HG02759 (cell line): ENCODE measurements at regions not wholly inside any gene's neighbourhood (a gene's known extent, or its start where the extent isn't known, plus 50 kb on each side); places are given as distances from the start of the nearest gene placed in this dataset.

Experiments
- ATAC-seq: cut with Tn5 transposase; IDR thresholded peaks from one replicate; pipeline ENCODE4 v1.9.1; 2021; ENCODE audit warnings: mild to moderate bottlenecking, moderate library complexity; ENCODE audit not compliant: unreplicated experiment

DNA sequence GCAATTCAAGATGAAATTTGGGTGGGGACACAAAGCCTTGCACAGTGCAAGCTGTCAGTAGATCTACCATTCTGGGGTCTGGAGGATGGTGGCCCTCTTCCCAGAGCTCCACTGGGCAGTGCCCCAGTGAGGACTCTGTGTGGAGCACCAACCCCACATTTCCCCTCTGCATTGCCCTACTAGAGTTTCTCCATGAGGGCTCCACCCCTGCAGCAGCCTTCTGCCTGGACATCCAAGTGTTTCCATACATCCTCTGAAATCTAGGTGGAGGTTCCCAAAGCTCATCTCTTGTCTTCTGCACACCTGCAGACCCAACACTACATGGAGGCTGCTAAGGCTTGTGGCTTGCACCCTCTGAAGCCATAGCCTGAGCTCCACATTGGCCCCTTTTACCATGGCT, 402.3 kb downstream of the RAB28 start:
- no peak for ATAC-seq

DNA sequence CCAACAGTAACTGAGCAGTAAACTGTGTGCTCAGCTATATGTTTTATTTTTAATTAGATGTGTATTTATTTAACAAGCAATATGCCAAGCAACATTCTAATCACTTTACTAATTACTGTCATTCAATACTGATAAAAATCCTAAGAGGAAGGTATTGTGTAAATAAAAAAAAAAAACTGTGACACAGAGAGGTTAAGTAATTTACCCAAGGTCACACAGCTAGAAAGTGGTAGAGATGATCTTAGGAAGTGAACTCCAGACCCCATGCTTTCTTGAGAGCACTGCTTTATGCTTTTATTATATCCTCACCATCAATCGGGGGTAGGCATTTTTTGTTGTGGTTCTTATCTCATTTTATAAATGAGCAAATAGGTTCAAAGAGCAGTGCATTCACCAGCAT, 417.1 kb downstream of the RAB28 start:
- no peak for ATAC-seq

DNA sequence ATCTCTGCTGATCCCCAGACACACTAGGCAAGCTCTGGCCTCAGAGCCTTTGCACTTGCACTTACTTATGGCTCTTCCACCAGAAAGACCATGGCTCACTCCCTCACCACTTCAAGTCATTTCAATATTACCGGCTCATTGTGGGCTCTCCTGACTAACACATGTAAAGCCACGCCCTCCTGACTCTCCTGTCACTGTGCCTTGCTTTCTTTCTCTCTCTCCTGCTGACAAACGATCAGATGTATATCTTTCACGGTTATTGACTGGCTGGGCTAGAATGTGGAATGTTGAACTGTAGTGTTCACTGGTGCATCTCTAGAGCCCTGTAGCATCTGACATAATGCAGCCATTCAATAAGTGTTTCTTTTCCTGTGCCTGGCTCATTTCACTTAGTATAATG, 425.1 kb downstream of the RAB28 start:
- ATAC-seq = no peak

DNA sequence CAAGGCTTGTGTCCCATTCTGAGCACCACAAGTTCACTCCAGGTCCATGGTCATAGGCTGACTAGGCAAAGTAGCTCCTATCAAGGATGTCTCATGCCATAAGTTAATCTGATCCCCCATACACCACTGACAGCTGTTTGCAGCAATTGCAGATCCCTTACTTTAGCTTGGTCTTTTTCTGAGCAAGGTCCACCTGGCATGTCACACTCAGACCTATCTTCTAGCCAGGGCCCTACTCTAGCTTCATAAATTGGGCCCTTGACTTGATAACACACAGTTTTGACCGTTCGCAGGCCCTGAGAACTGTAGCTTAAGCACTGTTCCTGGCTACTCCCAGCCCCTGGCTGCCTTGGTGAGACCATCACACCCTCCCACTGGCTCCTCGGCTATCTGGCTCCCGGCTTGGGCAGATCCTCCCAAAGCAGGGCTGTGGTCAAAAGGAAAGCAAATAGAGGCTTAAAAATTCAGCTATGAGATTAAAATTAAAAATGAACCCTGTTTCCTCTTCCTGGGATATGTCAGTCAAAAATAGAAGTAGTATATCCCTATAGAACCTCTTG, 427.4 kb downstream of the RAB28 start:
- ATAC-seq = no peak

DNA sequence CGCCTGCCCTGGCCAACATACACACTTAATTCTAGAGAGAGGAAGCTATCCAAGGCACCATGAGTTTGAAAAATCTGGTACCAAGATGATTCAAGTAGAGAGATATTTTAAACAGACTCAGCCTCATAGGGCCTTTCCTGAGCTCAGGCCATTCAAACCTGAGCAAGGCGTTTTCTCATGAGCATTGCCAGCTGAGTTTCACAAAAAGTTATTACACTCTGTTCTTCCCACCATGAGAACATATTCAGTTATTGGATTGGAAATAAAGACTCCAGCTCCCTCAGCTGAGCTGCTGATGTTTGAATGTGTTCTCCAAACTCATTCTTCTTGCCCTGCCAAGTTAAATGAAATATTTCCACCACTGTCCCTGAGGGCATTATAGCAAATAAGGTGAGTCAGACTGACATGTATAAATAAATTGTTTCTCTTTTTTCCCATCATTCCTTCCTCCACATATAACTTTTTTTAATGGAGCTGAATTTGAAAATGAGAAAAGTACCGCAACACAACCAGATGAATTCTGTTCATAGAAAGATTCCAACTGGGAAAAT, 429.6 kb downstream of the RAB28 start:
- no peak for ATAC-seq

DNA sequence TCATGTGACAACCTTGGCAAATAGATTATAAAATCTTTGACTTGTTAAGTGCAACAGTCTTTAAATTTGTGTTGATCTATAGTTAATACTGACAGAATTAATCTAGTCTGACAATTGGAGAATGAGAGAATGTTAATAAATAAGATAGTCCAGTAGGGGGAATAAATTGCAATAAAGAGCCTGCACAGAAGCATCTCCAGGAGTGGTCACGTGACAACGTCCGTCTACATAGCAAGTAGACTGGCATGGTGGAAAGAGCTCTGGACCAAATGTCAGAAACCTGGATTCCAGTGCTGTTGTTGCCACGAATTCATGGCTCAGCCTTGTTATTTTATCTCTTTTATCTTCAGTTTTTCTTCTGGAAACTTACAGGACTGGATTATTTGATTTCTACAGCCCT, 436.5 kb downstream of the RAB28 start:
- no peak for ATAC-seq

DNA sequence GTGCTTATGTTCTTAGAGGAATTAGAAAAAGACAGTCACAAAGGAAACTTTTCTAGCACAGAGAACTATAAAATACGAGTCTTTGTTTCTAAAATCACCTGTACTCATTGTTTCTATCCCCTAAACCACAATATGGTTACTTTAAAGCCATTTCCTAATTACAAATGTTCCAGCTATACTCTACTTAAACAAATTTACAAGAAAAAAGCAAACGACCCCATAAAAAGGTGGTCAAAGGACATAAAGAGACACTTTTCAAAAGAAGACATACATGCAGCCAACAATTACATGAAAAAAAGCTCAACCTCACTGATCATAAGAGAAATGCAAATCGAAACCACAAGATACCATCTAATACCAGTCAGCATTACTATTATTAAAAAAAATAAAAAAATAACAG, 447.3 kb downstream of the RAB28 start:
- ATAC-seq = no peak

DNA sequence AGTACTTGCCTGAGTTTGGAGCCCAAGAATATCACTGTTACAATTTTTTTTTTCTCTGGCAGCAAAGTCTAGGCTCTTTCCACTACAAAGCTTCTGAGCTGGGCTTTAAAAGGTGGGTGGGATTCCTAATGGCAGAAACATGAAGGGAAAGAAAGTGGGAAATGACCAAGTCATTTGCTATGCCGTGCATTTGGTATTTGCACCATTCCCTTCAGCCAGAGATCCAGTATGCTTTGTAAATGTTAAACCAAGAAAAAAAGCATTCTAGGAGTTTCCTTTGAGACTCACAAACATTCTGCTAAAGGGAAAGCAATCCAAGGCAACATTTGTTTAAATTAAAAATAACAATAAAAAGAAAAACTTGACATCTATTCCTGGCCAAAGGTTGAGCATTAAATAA, 451.2 kb downstream of the RAB28 start:
- ATAC-seq = no peak

DNA sequence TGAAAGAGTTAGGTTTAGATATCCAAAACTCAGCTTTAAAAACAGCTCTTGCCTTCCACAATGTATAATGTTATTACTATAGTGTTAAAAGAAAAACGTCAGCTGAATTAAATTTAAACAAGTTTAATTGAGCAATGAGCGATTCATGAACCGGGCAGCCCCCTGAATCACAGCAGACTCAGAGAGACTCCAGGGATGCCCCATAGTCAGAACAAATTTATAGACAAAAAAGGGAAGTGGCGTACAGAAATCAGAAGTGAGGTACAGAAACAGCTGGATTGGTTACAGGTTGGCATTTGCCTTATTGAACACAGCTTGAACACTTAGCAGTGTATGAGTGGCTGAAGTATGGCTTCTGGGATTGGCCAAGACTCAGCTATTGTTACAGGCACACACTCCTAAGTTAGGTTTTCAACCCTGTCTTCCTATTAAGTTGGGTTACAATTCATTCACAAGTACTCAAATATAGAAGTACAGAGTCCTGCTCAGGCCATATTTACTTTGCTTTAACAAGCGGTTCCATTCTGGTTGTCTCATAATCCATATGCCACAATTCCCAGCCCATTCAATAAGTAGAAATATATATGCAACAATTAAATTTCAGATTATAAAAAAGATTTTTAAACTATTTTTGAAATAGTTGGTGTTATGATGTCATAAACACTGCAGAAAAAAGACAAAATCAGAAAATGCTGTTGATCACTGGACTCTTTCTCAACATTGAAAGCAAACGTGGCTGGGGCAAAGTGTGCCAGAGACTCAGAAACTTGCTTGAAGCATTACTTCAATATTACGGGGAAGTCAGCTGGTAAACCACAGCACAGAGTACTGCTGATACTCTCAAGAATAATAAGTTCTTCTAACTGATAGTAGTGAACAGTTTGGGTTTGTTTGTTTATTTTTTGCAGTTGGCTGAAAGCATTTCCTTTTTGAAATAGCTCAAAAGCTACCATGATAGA, 459.7 kb downstream of the RAB28 start:
- ATAC-seq = no peak

DNA sequence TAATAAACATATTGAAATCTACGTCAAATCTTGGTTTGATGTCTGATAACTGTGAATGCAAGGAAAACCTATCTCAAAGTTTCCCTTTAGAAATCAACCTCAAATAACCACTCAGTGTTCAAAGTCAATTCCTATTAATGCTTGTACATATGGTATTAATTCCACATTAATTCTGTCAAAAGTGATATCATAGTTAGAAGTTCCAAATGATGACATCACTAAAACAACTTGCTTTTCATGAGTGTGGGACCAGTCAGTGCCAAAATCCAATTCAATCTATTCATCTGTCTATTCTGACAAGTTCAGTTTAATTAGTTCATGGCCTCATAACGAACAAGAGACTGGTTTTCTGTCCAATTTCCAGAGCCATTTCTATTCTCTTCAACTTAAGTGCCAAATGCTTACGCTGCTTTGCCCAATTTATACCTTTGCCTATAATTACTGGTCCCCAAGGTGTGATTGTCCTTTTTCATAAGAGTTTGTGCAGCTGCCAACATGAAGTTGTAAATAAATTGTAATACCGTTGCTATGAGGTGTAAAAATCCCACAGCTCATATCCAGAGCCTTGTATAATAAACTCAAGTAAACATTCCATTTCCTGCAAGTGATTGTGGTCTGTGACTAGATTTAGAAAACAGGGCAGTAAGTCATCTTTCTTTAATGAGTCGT, 476.2 kb downstream of the RAB28 start:
- ATAC-seq = no peak

DNA sequence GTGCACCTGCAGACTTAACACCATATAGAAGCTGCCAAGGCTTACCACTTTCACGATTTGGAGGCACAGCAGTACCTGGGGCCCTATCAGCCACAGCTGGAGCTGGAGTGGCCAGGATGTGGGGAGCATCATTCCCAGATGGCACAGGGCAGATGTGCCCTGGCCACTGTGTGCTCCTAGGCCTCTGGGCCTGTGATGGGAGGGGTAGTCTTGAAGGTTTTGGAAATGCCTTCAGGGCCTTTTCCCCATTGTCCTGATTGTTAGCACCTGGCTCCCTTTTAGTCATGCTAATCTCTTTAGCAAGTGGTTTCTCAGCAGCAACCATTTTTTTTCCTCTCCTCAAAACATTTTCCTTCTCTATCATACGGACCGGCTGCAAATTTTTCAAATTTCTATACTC, 490.2 kb downstream of the RAB28 start:
- no peak for ATAC-seq

DNA sequence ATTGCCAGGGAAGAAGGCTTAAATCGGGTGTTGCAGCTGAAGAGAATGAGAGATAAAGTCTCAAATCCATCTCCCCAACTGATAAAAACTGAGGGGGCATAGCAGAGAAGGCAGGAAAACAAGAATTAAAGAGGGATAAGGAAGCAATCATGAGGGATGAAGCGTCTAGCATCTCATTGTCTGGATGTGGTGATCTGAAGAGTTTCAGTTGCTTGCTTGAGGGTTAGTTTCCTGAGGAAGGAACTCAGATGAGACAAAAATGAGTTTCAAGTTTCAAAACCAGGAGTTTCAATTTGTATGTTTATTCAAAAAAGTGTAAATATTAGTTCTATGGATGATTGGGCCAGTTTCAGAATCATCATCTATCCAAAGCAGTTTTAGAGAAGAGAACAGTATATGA, 496.9 kb downstream of the RAB28 start:
- no peak for ATAC-seq

DNA sequence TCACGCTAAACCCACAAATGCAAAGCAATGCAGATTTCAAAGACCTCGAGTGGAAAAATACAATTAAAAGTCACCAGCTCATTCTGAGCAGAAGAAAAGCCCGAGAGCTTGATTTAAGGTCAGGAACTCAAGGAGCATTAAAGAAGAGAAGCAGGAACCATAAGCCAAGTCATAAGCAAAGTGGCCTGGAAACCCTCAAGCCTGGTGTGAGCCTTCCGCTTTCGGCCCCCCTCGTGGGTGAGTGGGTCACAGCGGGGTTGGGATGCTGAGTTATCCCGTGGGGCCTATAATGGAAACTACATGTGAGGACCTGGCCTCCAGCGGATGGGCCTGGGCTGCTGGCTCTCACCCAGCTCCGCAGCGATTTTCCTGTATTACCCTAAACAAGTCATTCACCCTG, 504.3 kb downstream of the RAB28 start:
- ATAC-seq = no peak

DNA sequence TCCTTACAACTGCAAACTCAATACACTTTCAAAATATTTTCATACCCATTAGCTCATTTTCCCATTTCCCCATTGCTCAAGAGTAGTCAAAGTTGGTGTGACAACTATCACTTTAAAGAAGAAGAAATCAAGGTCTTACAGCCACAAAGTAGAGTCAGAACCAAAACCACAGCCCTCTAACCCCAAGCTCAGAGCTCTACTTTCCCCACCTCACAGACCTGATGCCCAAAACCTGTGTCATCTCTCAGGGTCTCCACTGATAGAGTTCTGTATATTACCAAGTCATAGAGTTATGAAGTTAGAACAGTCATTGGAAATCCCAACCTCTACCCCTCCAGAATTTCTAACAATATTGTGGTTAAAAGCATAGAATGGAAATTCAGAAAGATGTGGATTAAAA, 505.8 kb downstream of the RAB28 start:
- ATAC-seq = no peak

DNA sequence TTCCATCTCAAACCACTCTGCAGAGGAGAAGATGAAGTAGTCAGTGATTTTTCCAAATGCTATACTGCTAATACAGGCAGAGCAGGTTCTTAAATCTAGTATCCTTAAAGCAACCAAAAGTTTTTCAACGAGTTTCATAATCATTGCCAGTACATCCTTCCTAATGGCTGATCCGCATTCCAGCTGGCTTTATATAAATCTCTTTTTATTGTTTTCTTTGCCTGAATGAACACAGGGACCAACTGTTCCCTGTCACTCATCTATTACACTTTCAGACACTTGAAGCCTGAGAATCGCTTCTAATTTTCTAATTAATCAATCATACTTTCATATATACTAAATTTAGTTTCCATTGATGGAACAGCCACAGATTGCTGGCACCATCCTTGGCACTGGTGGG, 508.6 kb downstream of the RAB28 start:
- ATAC-seq = no peak

DNA sequence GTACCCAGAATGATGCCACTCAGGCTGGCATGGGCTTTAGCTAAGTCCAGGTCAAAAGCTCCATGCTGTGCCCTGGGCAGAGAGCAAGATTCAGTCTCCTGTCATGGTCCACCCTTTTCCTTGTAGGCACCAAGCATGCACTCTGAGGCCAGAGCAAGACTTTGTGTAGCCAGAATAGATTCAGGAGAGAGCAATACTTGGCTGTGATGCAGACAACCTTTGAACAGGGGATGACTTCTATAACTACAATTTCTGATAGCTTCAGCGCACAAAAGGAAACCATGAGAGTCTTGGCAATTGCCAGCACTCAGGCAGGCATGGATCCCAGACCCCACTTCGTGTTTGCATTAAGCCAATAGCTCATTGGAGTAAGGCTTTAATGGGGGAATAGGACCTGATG, 510.6 kb downstream of the RAB28 start:
- ATAC-seq = no peak

DNA sequence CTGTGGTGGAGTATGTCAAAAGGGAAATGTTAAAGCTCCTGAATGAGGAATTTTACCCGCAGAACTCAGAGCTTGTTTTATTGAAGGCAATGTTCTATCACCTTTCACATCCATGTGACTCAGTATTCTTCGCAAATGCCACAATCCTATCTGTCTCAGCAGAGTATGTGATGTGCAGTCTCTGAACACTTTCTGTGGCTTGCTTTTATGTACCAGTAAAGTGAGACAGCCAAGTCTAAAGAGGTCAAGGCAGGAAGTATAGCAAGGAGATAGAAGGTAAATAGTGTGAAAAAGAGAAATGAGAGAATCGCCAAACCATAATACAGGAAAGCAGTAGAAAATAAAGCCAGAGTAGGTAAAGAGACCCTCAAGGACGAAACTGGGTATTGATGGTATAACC, 515.8 kb downstream of the RAB28 start:
- no peak for ATAC-seq

DNA sequence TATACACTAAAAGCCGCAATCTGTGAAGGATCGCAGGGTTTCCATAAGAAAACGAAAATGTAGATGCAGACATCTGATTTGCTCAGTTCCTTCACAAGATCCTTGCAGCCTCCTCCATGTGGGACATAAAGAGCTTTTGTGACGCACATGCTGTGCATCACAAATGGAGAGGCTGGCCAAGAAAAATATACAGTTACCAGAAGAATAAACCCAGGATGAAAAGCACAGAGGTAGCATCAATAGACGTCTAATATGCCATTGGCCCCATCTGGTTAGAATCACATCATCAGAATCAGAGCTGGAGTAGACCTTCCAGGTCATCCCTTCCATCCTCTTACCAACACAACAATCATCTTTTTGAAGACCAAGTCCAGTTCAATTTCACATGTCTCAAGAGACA, 517.4 kb downstream of the RAB28 start:
- ATAC-seq = no peak

DNA sequence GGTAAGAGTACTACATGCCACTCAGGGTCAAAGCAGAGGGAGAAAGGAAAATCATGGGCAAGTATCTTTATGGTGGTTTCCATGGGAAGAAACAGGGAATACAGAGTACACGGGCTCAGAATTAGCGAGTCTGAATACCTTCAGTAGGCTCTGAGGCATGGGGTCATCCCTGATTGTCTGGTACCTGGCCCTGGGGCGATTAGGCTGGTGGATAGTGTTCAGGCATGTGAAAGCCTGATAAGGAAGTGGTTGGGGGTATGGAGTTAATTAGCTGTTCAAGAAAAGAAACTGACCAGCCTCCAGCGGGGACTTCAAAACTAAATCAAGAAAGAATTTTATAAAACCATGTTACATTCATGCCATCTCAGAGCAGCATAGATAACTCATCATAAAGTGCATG, 518.8 kb downstream of the RAB28 start:
- no peak for ATAC-seq

DNA sequence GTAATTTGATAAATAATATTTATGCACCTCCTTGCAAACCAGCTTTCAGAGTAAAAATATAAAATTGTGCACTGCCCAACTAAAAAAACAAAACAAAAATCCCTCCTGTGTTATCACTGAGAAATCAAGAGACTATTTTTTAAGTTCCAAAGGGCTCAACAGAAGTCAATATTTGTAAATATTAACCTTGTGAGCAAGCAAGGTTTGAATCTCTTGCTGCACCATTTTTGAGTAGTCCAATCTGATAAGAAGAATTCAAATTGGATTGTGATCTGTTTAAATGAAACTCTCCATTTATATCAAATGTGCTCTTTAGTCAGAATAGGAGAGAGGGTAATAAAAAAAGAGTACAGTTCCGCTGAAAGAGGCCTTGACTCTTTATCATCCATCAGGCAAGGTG, 520.2 kb downstream of the RAB28 start:
- ATAC-seq = no peak

DNA sequence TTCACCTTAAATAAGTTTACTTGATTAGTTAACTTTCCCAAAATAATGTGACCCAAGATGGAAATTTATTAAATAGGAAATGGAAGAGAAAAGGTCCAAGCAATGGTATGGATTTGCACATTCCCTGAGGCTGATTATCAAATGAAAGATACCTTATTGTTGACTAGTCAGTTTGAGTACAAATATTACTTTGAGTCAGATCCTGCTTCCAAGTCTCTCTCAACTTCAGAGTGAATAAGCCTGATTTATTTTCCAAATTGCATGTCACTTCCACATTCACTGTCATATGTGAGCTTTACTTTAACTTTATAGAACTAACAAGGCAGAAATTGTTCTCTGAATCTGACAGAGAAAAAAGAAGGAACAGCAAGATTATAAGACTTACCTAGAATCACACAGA, 520.8 kb downstream of the RAB28 start:
- ATAC-seq = no peak

DNA sequence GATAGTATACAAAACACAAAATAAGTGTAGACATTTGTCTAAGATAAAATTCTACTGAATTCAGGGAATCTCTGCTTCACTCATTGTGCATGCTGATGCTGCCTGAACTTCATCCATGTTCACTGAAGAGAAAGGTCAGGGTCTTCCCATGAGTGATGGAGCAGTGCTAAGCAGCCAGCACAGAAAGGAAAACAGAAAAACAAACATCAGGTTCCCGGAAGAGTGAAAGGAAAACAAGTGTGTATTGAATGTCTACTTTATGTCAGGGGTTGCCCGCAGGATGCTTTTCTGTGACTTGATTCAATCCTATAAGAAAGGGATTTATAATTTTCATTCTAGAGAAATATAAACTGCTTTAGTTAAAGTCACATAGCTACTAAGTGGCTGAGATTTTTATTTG, 522.4 kb downstream of the RAB28 start:
- ATAC-seq = no peak
